GM23338 (cell line): ENCODE measurements at regions not wholly inside any gene's neighbourhood (a gene's known extent, or its start where the extent isn't known, plus 50 kb on each side); places are given as distances from the start of the nearest gene placed in this dataset.

Experiments
- ATAC-seq: fragments of 200-7000 bp; cut with Tn5 transposase; 3 replicates; pipeline ENCODE4 v1.9.1; 2020
- DNase-seq: peaks from one replicate; pipeline ENCODE4 v3.0.0-alpha.2; 2015; ENCODE audit warnings: low spot score
- H2AFZ ChIP-seq: fragments of 200-600 bp; sonication (generic); 2 replicates; pipeline ENCODE4 v1.8.0; 2016; ENCODE audit warnings: antibody characterized with exemption, mild to moderate bottlenecking, moderate library complexity
- H3F3A ChIP-seq: fragments of 200-600 bp; sonication (generic); replicated peaks from 2 replicates; pipeline ENCODE4 v1.8.0; 2017; ENCODE audit warnings: antibody characterized with exemption, mixed run types, low read depth
- H3K27ac ChIP-seq: fragments of 200-600 bp; sonication (generic); 2 replicates; pipeline ENCODE4 v1.6.1; 2016; ENCODE audit warnings: low read depth
- H3K27me3 ChIP-seq: fragments of 200-600 bp; sonication (generic); 2 replicates; pipeline ENCODE4 v1.8.0; 2016; ENCODE audit warnings: mild to moderate bottlenecking, mixed run types, moderate library complexity; ENCODE audit not compliant: insufficient read depth
- H3K36me3 ChIP-seq: fragments of 200-600 bp; sonication (generic); 2 replicates; pipeline ENCODE4 v1.8.0; 2016; ENCODE audit warnings: mild to moderate bottlenecking; ENCODE audit not compliant: insufficient read depth
- H3K4me1 ChIP-seq: fragments of 200-600 bp; sonication (generic); 2 replicates; pipeline ENCODE4 v1.8.0; 2016; ENCODE audit warnings: mild to moderate bottlenecking, moderate library complexity; ENCODE audit not compliant: insufficient read depth
- H3K4me2 ChIP-seq: fragments of 200-600 bp; sonication (generic); 2 replicates; pipeline ENCODE4 v1.7.1; 2017; ENCODE audit warnings: mixed run types
- H3K4me3 ChIP-seq: fragments of 200-600 bp; sonication (generic); 2 replicates; pipeline ENCODE4 v1.6.1; 2016; ENCODE audit warnings: mixed run types
- H3K79me2 ChIP-seq: fragments of 200-600 bp; sonication (generic); replicated peaks from 2 replicates; pipeline ENCODE4 v1.8.0; 2017; ENCODE audit warnings: mild to moderate bottlenecking; ENCODE audit not compliant: insufficient read depth
- H3K9me2 ChIP-seq: fragments of 200-600 bp; sonication (generic); 2 replicates; pipeline ENCODE4 v1.8.0; 2017; ENCODE audit not compliant: insufficient read depth
- H4K20me1 ChIP-seq: fragments of 200-600 bp; sonication (generic); replicated peaks from 2 replicates; pipeline ENCODE4 v1.8.0; 2017; ENCODE audit warnings: mild to moderate bottlenecking; ENCODE audit not compliant: insufficient read depth
- H3K27ac Mint-ChIP-seq: 2 replicates; pipeline ENCODE4 v1.8.0; 2020; ENCODE audit warnings: inconsistent platforms, mild to moderate bottlenecking, moderate library complexity, mixed read lengths
- H3K27me3 Mint-ChIP-seq: 3 replicates; pipeline ENCODE4 v1.8.0; 2022; ENCODE audit warnings: low read depth, mild to moderate bottlenecking, moderate library complexity, mixed read lengths, inconsistent platforms; ENCODE audit not compliant: insufficient read depth, poor library complexity
- H3K36me3 Mint-ChIP-seq: 3 replicates; pipeline ENCODE4 v1.8.0; 2021; ENCODE audit warnings: low read depth, mild to moderate bottlenecking, inconsistent platforms, moderate library complexity, mixed read lengths
- H3K4me1 Mint-ChIP-seq: 3 replicates; pipeline ENCODE4 v1.8.0; 2020; ENCODE audit warnings: mild to moderate bottlenecking, inconsistent platforms, mixed read lengths
- H3K4me3 Mint-ChIP-seq: 3 replicates; pipeline ENCODE4 v1.8.0; 2021; ENCODE audit warnings: moderate library complexity, mild to moderate bottlenecking, inconsistent platforms, mixed read lengths
- H3K9me3 Mint-ChIP-seq: 3 replicates; pipeline ENCODE4 v1.8.0; 2020; ENCODE audit warnings: moderate library complexity, mild to moderate bottlenecking, inconsistent platforms, mixed read lengths
- CREB1 ChIP-seq: fragments of 250-450 bp; sonication (Bioruptor Pico); IDR thresholded peaks from 2 replicates; pipeline ENCODE4 v1.5.0; 2020; ENCODE audit warnings: low read depth, mild to moderate bottlenecking, moderate library complexity
- CTCF ChIP-seq, 2 experiments: fragments of 200-600 bp in 1 of 2; sonication (generic) in 1 of 2; conservative IDR thresholded peaks; 2 replicates each; pipeline versions ENCODE4 v1.5.1 to v1.6.1; 2016 to 2017; ENCODE audit warnings: antibody characterized with exemption in 2 of 2, low read depth in 2 of 2, mild to moderate bottlenecking in 2 of 2, moderate library complexity in 1 of 2
- EZH2phosphoT487 ChIP-seq: fragments of 200-600 bp; sonication (generic); IDR thresholded peaks from one replicate; pipeline ENCODE4 v1.8.1; 2018; ENCODE audit warnings: antibody characterized with exemption; ENCODE audit not compliant: unreplicated experiment
- JUNB ChIP-seq: IDR thresholded peaks from one replicate; pipeline ENCODE4 v1.6.1; 2016; ENCODE audit warnings: antibody characterized with exemption; ENCODE audit not compliant: unreplicated experiment
- NANOG ChIP-seq: IDR thresholded peaks from 2 replicates; pipeline ENCODE4 v1.6.1; 2016; ENCODE audit warnings: antibody characterized with exemption, borderline replicate concordance
- POLR2AphosphoS5 ChIP-seq: IDR thresholded peaks from 2 replicates; pipeline ENCODE4 v1.6.1; 2016; ENCODE audit warnings: antibody characterized with exemption, low read depth
- STAT1 ChIP-seq: IDR thresholded peaks from one replicate; pipeline ENCODE4 v1.6.1; 2016; ENCODE audit warnings: antibody characterized with exemption; ENCODE audit not compliant: unreplicated experiment
- ZNF331 ChIP-seq: fragments of 250-450 bp; sonication (Bioruptor Pico); IDR thresholded peaks from 2 replicates; pipeline ENCODE4 v1.5.0; 2020; ENCODE audit warnings: low read depth, mild to moderate bottlenecking, moderate library complexity
- TF ChIP-seq, protein P1 (sequence below): fragments of 250-450 bp; sonication (Bioruptor Pico); IDR thresholded peaks from 2 replicates; pipeline ENCODE4 v1.5.0; 2020; ENCODE audit warnings: mild to moderate bottlenecking, moderate library complexity

- TF ChIP-seq CTCF (conservative IDR thresholded peaks at IDR 0.05; ENCODE audit: low read depth in 2 of 2): peak; percentile 63 to 72
- no peak for TF ChIP-seq NANOG
- TF ChIP-seq ZNF331 (CRISPR knock-in tag): no peak
- Histone ChIP-seq H3K4me1 (no peaks in the 10 kb centered on the region), H4K20me1 (no peaks in the 10 kb centered on the region), H3K27me3 (no peaks in the 10 kb centered on the region), H3K79me2 (no peaks in the 10 kb centered on the region), H3K27ac (no peak overlapping the region), H2AFZ (no peak overlapping the region), H3K4me2 (no peak overlapping the region), H3K9me2 (0 out of 2 replicates have a peak, but pooled peaks cover 4% of the 10 kb centered on the region), H3F3A (no peaks in the 10 kb centered on the region), H3K4me3 (no peak overlapping the region), H3K36me3 (no peaks in the 10 kb centered on the region)
- H3K36me3 Mint-ChIP-seq: no peaks in the 10 kb centered on the region
- no peaks in the 10 kb centered on the region for H3K4me1 Mint-ChIP-seq
- H3K4me3 Mint-ChIP-seq: no peak overlapping the region
- no peaks in the 10 kb centered on the region for H3K9me3 Mint-ChIP-seq
- peak; percentile 77 for DNase-seq
- H3K27ac Mint-ChIP-seq: no peak overlapping the region
- ATAC-seq: peak; percentile 89
- H3K27me3 Mint-ChIP-seq: peaks cover 1% of the 10 kb centered on the region
Measured at GRCh38 chr2:175414882-175415487, 233.5 kb upstream of the ATP5MC3 start.

GRCh38 chr2:175414191-175414881 lies 232.8 kb upstream of the ATP5MC3 start:
- H3K27me3 Mint-ChIP-seq: peaks cover 1% of the 10 kb centered on the region
- Histone ChIP-seq H3K4me3 (no peak overlapping the region), H3K4me1 (no peaks in the 10 kb centered on the region), H3K27ac (no peak overlapping the region), H4K20me1 (no peaks in the 10 kb centered on the region), H3K27me3 (no peaks in the 10 kb centered on the region), H2AFZ (no peak overlapping the region), H3K4me2 (no peak overlapping the region), H3K79me2 (no peaks in the 10 kb centered on the region), H3K9me2 (0 out of 2 replicates have a peak, but pooled peaks cover 4% of the 10 kb centered on the region), H3K36me3 (no peaks in the 10 kb centered on the region), H3F3A (no peaks in the 10 kb centered on the region)
- no peaks in the 10 kb centered on the region for H3K9me3 Mint-ChIP-seq
- H3K27ac Mint-ChIP-seq: no peak overlapping the region
- no peak for DNase-seq
- H3K4me1 Mint-ChIP-seq: no peaks in the 10 kb centered on the region
- ATAC-seq: no peak
- no peak overlapping the region for H3K4me3 Mint-ChIP-seq
- TF ChIP-seq POLR2AphosphoS5: no peak
- TF ChIP-seq JUNB: no peak
- TF ChIP-seq EZH2phosphoT487: no peak
- TF ChIP-seq ZNF331 (CRISPR knock-in tag): no peak
- TF ChIP-seq STAT1: no peak
- no peak for TF ChIP-seq CREB1 (CRISPR knock-in tag)
- TF ChIP-seq CTCF (conservative IDR thresholded peaks at IDR 0.05; ENCODE audit: low read depth in 2 of 2): no peak
- TF ChIP-seq, protein P1, sequence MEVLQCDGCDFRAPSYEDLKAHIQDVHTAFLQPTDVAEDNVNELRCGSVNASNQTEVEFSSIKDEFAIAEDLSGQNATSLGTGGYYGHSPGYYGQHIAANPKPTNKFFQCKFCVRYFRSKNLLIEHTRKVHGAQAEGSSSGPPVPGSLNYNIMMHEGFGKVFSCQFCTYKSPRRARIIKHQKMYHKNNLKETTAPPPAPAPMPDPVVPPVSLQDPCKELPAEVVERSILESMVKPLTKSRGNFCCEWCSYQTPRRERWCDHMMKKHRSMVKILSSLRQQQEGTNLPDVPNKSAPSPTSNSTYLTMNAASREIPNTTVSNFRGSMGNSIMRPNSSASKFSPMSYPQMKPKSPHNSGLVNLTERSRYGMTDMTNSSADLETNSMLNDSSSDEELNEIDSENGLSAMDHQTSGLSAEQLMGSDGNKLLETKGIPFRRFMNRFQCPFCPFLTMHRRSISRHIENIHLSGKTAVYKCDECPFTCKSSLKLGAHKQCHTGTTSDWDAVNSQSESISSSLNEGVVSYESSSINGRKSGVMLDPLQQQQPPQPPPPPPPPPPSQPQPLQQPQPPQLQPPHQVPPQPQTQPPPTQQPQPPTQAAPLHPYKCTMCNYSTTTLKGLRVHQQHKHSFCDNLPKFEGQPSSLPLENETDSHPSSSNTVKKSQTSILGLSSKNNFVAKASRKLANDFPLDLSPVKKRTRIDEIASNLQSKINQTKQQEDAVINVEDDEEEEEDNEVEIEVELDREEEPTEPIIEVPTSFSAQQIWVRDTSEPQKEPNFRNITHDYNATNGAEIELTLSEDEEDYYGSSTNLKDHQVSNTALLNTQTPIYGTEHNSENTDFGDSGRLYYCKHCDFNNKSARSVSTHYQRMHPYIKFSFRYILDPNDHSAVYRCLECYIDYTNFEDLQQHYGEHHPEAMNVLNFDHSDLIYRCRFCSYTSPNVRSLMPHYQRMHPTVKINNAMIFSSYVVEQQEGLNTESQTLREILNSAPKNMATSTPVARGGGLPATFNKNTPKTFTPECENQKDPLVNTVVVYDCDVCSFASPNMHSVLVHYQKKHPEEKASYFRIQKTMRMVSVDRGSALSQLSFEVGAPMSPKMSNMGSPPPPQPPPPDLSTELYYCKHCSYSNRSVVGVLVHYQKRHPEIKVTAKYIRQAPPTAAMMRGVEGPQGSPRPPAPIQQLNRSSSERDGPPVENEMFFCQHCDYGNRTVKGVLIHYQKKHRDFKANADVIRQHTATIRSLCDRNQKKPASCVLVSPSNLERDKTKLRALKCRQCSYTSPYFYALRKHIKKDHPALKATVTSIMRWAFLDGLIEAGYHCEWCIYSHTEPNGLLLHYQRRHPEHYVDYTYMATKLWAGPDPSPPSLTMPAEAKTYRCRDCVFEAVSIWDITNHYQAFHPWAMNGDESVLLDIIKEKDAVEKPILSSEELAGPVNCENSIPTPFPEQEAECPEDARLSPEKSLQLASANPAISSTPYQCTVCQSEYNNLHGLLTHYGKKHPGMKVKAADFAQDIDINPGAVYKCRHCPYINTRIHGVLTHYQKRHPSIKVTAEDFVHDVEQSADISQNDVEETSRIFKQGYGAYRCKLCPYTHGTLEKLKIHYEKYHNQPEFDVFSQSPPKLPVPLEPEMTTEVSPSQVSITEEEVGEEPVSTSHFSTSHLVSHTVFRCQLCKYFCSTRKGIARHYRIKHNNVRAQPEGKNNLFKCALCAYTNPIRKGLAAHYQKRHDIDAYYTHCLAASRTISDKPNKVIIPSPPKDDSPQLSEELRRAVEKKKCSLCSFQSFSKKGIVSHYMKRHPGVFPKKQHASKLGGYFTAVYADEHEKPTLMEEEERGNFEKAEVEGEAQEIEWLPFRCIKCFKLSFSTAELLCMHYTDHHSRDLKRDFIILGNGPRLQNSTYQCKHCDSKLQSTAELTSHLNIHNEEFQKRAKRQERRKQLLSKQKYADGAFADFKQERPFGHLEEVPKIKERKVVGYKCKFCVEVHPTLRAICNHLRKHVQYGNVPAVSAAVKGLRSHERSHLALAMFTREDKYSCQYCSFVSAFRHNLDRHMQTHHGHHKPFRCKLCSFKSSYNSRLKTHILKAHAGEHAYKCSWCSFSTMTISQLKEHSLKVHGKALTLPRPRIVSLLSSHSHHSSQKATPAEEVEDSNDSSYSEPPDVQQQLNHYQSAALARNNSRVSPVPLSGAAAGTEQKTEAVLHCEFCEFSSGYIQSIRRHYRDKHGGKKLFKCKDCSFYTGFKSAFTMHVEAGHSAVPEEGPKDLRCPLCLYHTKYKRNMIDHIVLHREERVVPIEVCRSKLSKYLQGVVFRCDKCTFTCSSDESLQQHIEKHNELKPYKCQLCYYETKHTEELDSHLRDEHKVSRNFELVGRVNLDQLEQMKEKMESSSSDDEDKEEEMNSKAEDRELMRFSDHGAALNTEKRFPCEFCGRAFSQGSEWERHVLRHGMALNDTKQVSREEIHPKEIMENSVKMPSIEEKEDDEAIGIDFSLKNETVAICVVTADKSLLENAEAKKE (CRISPR knock-in tag): no peak
- H3K36me3 Mint-ChIP-seq: no peaks in the 10 kb centered on the region
